Vagina (tissue), 2 donors: ENCODE measurements at regions not wholly inside any gene's neighbourhood (a gene's known extent, or its start where the extent isn't known, plus 50 kb on each side); places are given as distances from the start of the nearest gene placed in this dataset.

Source experiments
- POLR2A ChIP-seq, 2 donors: fragments of 450-650 bp; IDR thresholded peaks; one replicate each; pipeline ENCODE4 v1.6.1; 2017; ENCODE audit warnings: antibody characterized with exemption in 2 of 2, mild to moderate bottlenecking in 2 of 2, moderate library complexity in 2 of 2
- POLR2AphosphoS5 ChIP-seq, 2 donors: sonication (generic); formaldehyde crosslinking; IDR thresholded peaks; one replicate each; pipeline ENCODE4 v1.9.0; 2017; ENCODE audit warnings: antibody characterized with exemption in 2 of 2, mild to moderate bottlenecking in 2 of 2, low read depth in 1 of 2; ENCODE audit not compliant: insufficient read depth in 1 of 2
- TF ChIP-seq, protein P1 (sequence below), 3 experiments: fragments of 450-650 bp in 2 of 3; fragments of 200-600 bp in 1 of 3; sonication (generic) in 1 of 3; IDR thresholded peaks; one replicate each; pipeline ENCODE4 v1.5.1; 2017 to 2019; ENCODE audit warnings: antibody characterized with exemption in 3 of 3, mild to moderate bottlenecking in 2 of 3, moderate library complexity in 2 of 3

- TF ChIP-seq, protein P1, sequence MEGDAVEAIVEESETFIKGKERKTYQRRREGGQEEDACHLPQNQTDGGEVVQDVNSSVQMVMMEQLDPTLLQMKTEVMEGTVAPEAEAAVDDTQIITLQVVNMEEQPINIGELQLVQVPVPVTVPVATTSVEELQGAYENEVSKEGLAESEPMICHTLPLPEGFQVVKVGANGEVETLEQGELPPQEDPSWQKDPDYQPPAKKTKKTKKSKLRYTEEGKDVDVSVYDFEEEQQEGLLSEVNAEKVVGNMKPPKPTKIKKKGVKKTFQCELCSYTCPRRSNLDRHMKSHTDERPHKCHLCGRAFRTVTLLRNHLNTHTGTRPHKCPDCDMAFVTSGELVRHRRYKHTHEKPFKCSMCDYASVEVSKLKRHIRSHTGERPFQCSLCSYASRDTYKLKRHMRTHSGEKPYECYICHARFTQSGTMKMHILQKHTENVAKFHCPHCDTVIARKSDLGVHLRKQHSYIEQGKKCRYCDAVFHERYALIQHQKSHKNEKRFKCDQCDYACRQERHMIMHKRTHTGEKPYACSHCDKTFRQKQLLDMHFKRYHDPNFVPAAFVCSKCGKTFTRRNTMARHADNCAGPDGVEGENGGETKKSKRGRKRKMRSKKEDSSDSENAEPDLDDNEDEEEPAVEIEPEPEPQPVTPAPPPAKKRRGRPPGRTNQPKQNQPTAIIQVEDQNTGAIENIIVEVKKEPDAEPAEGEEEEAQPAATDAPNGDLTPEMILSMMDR (IDR thresholded peaks at IDR 0.05) = no peak
- no peak for TF ChIP-seq POLR2A (IDR thresholded peaks at IDR 0.05)
- no peak for TF ChIP-seq POLR2AphosphoS5 (IDR thresholded peaks at IDR 0.05; ENCODE audit: insufficient read depth in 1 of 2, low read depth in 1 of 2)
Measured at GRCh38 chr2:144996225-144996795, 476.4 kb upstream of the ZEB2 start.
